Left cardiac atrium (tissue), 4 donors: ENCODE measurements at regions not wholly inside any gene's neighbourhood (a gene's known extent, or its start where the extent isn't known, plus 50 kb on each side); places are given as distances from the start of the nearest gene placed in this dataset.

Source experiments
- ATAC-seq, 2 donors: fragments of 200-7000 bp; cut with Tn5 transposase; one replicate each; pipeline ENCODE4 v1.9.1; 2020; ENCODE audit warnings: mild to moderate bottlenecking in 2 of 2, moderate library complexity in 2 of 2
- DNase-seq: peaks from one replicate; pipeline ENCODE4 v3.0.0-alpha.2; 2020
- intact Hi-C, 2 donors: fragments of 100-400 bp; cut with DNase I; formaldehyde crosslinking; loops; one replicate each; pipeline versions ENCODE4 v1.14.1 to v1.15.1; 2022 to 2023
- donor health status: DM: no; HTN: yes; CAD: no.
- donor health status: DM: no; HTN: yes; CAD: no; lungs with severe emphysema.
- donor health status: DM: yes; HTN: yes; CAD: no.
- donor health status: Dilated cardiomyopathy.

- DNase-seq = no peak
- ATAC-seq = no peak
- intact Hi-C loops = no loop called here
Observed at GRCh38 chr3:86234506-86235254, 756.3 kb downstream of the VGLL3 start.

- intact Hi-C loops = no loop called here
- no peak for DNase-seq
Observed at GRCh38 chr3:86230762-86231161, 760.2 kb downstream of the VGLL3 start.

GRCh38 chr3:86229775-86230094 is 761.2 kb downstream of the VGLL3 start:
- DNase-seq = no peak
- intact Hi-C loops = no loop called here
- ATAC-seq = no peak

More at GRCh38 chr3:86230762-86231161, 760.2 kb downstream of the VGLL3 start:
- no peak for ATAC-seq

- intact Hi-C loops = no loop called here
- DNase-seq (no peak), ATAC-seq (no peak)
Observed at GRCh38 chr3:86229086-86229774, 761.7 kb downstream of the VGLL3 start.

GRCh38 chr3:86228101-86228500 is 762.8 kb downstream of the VGLL3 start:
- no peak for DNase-seq
- no peak for ATAC-seq
- intact Hi-C loops = no loop called here

- ATAC-seq (no peak), DNase-seq (no peak)
- intact Hi-C loops = no loop called here
Observed at GRCh38 chr3:86225461-86225860, 765.5 kb downstream of the VGLL3 start.

GRCh38 chr3:86221601-86222000 is 769.3 kb downstream of the VGLL3 start:
- intact Hi-C loops = no loop called here

GRCh38 chr3:86208772-86209171 is 782.2 kb downstream of the VGLL3 start:
- ATAC-seq = no peak
- no peak for DNase-seq
- intact Hi-C loops = no loop called here

More at GRCh38 chr3:86221601-86222000, 769.3 kb downstream of the VGLL3 start:
- ATAC-seq (no peak), DNase-seq (no peak)

- ATAC-seq (no peak), DNase-seq (no peak)
- intact Hi-C loops = no loop called here
Observed at GRCh38 chr3:86182606-86183005, 808.3 kb downstream of the VGLL3 start.

- DNase-seq (no peak), ATAC-seq (no peak)
- intact Hi-C loops = no loop called here
Observed at GRCh38 chr3:86180696-86181095, 810.3 kb downstream of the VGLL3 start.

- DNase-seq (no peak), ATAC-seq (no peak)
- intact Hi-C loops = no loop called here
Observed at GRCh38 chr3:86178095-86178494, 812.9 kb downstream of the VGLL3 start.

GRCh38 chr3:86176445-86176784 is 814.5 kb downstream of the VGLL3 start:
- intact Hi-C loops = no loop called here
- DNase-seq (no peak), ATAC-seq (no peak)

GRCh38 chr3:86175593-86176444 is 815.1 kb downstream of the VGLL3 start:
- DNase-seq = no peak
- intact Hi-C loops = no loop called here
- ATAC-seq = no peak

- intact Hi-C loops = no loop called here
- no peak for DNase-seq
- ATAC-seq = no peak
Observed at GRCh38 chr3:86175051-86175536, 815.9 kb downstream of the VGLL3 start.

GRCh38 chr3:86173401-86173800 is 817.5 kb downstream of the VGLL3 start:
- no peak for DNase-seq
- intact Hi-C loops = no loop called here
- no peak for ATAC-seq

- ATAC-seq = no peak
- intact Hi-C loops = no loop called here
- no peak for DNase-seq
Observed at GRCh38 chr3:86168512-86168911, 822.4 kb downstream of the VGLL3 start.

- ATAC-seq (no peak), DNase-seq (no peak)
- intact Hi-C loops = no loop called here
Observed at GRCh38 chr3:86162521-86162920, 828.4 kb downstream of the VGLL3 start.

GRCh38 chr3:86161493-86161892 is 829.5 kb downstream of the VGLL3 start:
- DNase-seq (no peak), ATAC-seq (no peak)
- intact Hi-C loops = no loop called here

- ATAC-seq (no peak), DNase-seq (no peak)
- intact Hi-C loops = no loop called here
Observed at GRCh38 chr3:86152620-86153019, 838.3 kb downstream of the VGLL3 start.

- intact Hi-C loops = no loop called here
- ATAC-seq = no peak
- DNase-seq = no peak
Observed at GRCh38 chr3:86149054-86149453, 841.9 kb downstream of the VGLL3 start.
